ENCODE measurements at regions not wholly inside any gene's neighbourhood (a gene's known extent, or its start where the extent isn't known, plus 50 kb on each side); places are given as distances from the start of the nearest gene placed in this dataset.

GRCh38 chr2:128638341-128639119, 319.9 kb upstream of the HS6ST1 start:
- Histone ChIP-seq H3K9me3 (replicated peaks) (no peaks in the 10 kb centered on the region), H3K4me3 (no peak overlapping the region), H3K4me1 (no peaks in the 10 kb centered on the region), H3K27ac (replicated peaks) (no peak overlapping the region), H3K27me3 (ENCODE audit: low read depth) (no peaks in the 10 kb centered on the region), H3K36me3 (no peaks in the 10 kb centered on the region)
- intact Hi-C loops (cut with micrococcal nuclease) = no loop called here
- no peak for TF ChIP-seq CTCF (IDR thresholded peaks at IDR 0.05; ENCODE audit: borderline replicate concordance)
- no peak for DNase-seq

- intact Hi-C loops (cut with micrococcal nuclease) = no loop called here
Measured at GRCh38 chr2:128639120-128639477, 320.4 kb upstream of the HS6ST1 start.

GRCh38 chr2:128639693-128640092, 321.0 kb upstream of the HS6ST1 start:
- Histone ChIP-seq H3K4me3 (no peak overlapping the region), H3K4me1 (no peaks in the 10 kb centered on the region), H3K27ac (replicated peaks) (no peak overlapping the region), H3K36me3 (no peaks in the 10 kb centered on the region), H3K9me3 (replicated peaks) (no peaks in the 10 kb centered on the region), H3K27me3 (ENCODE audit: low read depth) (no peaks in the 10 kb centered on the region)
- DNase-seq = no peak
- no peak for TF ChIP-seq CTCF (IDR thresholded peaks at IDR 0.05; ENCODE audit: borderline replicate concordance)
- intact Hi-C loops (cut with micrococcal nuclease) = no loop called here

More at GRCh38 chr2:128639120-128639477, 320.4 kb upstream of the HS6ST1 start:
- no peak overlapping the region for H3K27ac ChIP-seq (replicated peaks)
- no peaks in the 10 kb centered on the region for H3K27me3 ChIP-seq (ENCODE audit: low read depth)
- H3K4me1 ChIP-seq = no peaks in the 10 kb centered on the region
- no peak for TF ChIP-seq CTCF (IDR thresholded peaks at IDR 0.05; ENCODE audit: borderline replicate concordance)
- H3K4me3 ChIP-seq = no peak overlapping the region
- no peaks in the 10 kb centered on the region for H3K9me3 ChIP-seq (replicated peaks)
- H3K36me3 ChIP-seq = no peaks in the 10 kb centered on the region
- DNase-seq = no peak

GRCh38 chr2:128640166-128640844, 321.6 kb upstream of the HS6ST1 start:
- TF ChIP-seq CTCF (IDR thresholded peaks at IDR 0.05; ENCODE audit: borderline replicate concordance) = no peak
- Histone ChIP-seq H3K36me3 (no peaks in the 10 kb centered on the region), H3K4me1 (no peaks in the 10 kb centered on the region), H3K4me3 (no peak overlapping the region), H3K9me3 (replicated peaks) (no peaks in the 10 kb centered on the region), H3K27ac (replicated peaks) (no peak overlapping the region), H3K27me3 (ENCODE audit: low read depth) (no peaks in the 10 kb centered on the region)
- no peak for DNase-seq
- intact Hi-C loops (cut with micrococcal nuclease) = no loop called here

GRCh38 chr2:128640845-128641360, 322.2 kb upstream of the HS6ST1 start:
- intact Hi-C loops (cut with micrococcal nuclease) = no loop called here
- Histone ChIP-seq H3K36me3 (no peaks in the 10 kb centered on the region), H3K4me3 (no peak overlapping the region), H3K27ac (replicated peaks) (no peak overlapping the region), H3K27me3 (ENCODE audit: low read depth) (no peaks in the 10 kb centered on the region), H3K4me1 (no peaks in the 10 kb centered on the region), H3K9me3 (replicated peaks) (no peaks in the 10 kb centered on the region)
- no peak for DNase-seq
- no peak for TF ChIP-seq CTCF (IDR thresholded peaks at IDR 0.05; ENCODE audit: borderline replicate concordance)

Measured in left ventricle myocardium inferior (tissue), 1 donor.